ENCODE measurements at regions not wholly inside any gene's neighbourhood (a gene's known extent, or its start where the extent isn't known, plus 50 kb on each side); places are given as distances from the start of the nearest gene placed in this dataset.

DNA sequence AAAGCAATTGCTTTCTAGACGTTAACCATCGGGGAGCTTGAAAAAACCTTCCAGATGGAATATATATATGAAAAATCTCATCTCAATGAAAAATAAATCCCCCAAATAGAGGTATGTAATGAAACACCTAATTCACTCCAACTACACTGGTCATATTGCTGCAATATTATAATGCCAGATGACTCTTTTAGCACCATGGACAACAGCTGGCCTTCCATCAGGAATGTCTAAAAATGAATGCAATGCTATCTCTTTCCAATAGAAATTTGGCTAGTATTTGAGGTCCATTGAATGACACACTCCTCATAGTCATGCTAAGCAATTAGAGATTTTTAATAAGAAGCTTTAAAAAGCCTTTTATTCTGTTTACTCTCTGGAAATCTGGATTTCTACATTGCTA is 340.2 kb upstream of the BRINP1 start:
- DNase-seq (ENCODE audit: low read depth) = no peak
- TF ChIP-seq, protein P1, sequence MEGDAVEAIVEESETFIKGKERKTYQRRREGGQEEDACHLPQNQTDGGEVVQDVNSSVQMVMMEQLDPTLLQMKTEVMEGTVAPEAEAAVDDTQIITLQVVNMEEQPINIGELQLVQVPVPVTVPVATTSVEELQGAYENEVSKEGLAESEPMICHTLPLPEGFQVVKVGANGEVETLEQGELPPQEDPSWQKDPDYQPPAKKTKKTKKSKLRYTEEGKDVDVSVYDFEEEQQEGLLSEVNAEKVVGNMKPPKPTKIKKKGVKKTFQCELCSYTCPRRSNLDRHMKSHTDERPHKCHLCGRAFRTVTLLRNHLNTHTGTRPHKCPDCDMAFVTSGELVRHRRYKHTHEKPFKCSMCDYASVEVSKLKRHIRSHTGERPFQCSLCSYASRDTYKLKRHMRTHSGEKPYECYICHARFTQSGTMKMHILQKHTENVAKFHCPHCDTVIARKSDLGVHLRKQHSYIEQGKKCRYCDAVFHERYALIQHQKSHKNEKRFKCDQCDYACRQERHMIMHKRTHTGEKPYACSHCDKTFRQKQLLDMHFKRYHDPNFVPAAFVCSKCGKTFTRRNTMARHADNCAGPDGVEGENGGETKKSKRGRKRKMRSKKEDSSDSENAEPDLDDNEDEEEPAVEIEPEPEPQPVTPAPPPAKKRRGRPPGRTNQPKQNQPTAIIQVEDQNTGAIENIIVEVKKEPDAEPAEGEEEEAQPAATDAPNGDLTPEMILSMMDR (IDR thresholded peaks at IDR 0.05; ENCODE audit: insufficient read depth, low read length, poor library complexity, severe bottlenecking) = no peak
- Histone ChIP-seq H3K27me3 (ENCODE audit: control insufficient read depth, insufficient read depth, low read length) (no peaks in the 10 kb centered on the region), H3K4me3 (ENCODE audit: low read depth, low read length) (no peak overlapping the region), H3K36me3 (ENCODE audit: control insufficient read depth, insufficient read depth, low read length) (no peaks in the 10 kb centered on the region)

DNA sequence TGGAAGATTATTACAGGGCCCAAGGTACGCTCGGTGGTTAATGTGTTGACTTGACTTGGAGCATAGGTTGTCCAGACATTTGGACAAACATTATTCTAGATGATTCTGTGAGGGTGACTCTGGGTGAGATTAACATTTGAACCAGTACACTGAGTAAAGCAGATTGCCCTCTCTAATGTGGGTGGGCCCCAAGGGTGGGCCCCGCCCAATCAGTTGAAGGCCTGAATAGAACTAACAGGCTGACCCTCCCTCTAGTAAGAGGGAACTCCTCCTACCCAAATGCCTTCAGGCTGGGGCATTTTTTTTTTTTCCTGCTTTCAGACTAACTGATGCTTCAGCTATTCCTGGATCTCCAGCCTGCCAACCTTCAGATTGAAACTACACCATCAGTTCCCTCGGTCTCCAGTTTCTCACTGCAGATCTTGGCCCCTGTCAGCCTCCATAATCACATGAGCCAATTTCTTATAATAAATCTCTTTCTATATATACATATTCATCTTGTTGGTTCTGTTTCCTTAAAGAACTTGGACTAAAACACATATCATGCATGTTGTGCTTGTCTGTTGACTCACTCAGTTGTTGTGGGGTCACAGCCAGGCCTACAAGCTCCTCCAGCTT is 338.1 kb upstream of the BRINP1 start:
- no peak overlapping the region for H3K4me3 ChIP-seq (ENCODE audit: low read depth, low read length)
- no peaks in the 10 kb centered on the region for H3K36me3 ChIP-seq (ENCODE audit: control insufficient read depth, insufficient read depth, low read length)
- H3K27me3 ChIP-seq (ENCODE audit: control insufficient read depth, insufficient read depth, low read length) = no peaks in the 10 kb centered on the region
- DNase-seq (ENCODE audit: low read depth) = no peak
- TF ChIP-seq, protein P1 (IDR thresholded peaks at IDR 0.05; ENCODE audit: insufficient read depth, low read length, poor library complexity, severe bottlenecking) = no peak

GRCh38 chr9:119701651-119702050 is 332.4 kb upstream of the BRINP1 start:
- Histone ChIP-seq H3K36me3 (ENCODE audit: control insufficient read depth, insufficient read depth, low read length) (no peaks in the 10 kb centered on the region), H3K27me3 (ENCODE audit: control insufficient read depth, insufficient read depth, low read length) (no peaks in the 10 kb centered on the region), H3K4me3 (ENCODE audit: low read depth, low read length) (no peak overlapping the region)
- no peak for DNase-seq (ENCODE audit: low read depth)
- TF ChIP-seq, protein P1 (IDR thresholded peaks at IDR 0.05; ENCODE audit: insufficient read depth, low read length, poor library complexity, severe bottlenecking) = no peak

GRCh38 chr9:119698535-119698934 is 329.3 kb upstream of the BRINP1 start:
- no peak overlapping the region for H3K4me3 ChIP-seq (ENCODE audit: low read depth, low read length)
- no peaks in the 10 kb centered on the region for H3K27me3 ChIP-seq (ENCODE audit: control insufficient read depth, insufficient read depth, low read length)
- DNase-seq (ENCODE audit: low read depth) = no peak
- H3K36me3 ChIP-seq (ENCODE audit: control insufficient read depth, insufficient read depth, low read length) = no peaks in the 10 kb centered on the region
- TF ChIP-seq, protein P1 (IDR thresholded peaks at IDR 0.05; ENCODE audit: insufficient read depth, low read length, poor library complexity, severe bottlenecking) = no peak

DNA sequence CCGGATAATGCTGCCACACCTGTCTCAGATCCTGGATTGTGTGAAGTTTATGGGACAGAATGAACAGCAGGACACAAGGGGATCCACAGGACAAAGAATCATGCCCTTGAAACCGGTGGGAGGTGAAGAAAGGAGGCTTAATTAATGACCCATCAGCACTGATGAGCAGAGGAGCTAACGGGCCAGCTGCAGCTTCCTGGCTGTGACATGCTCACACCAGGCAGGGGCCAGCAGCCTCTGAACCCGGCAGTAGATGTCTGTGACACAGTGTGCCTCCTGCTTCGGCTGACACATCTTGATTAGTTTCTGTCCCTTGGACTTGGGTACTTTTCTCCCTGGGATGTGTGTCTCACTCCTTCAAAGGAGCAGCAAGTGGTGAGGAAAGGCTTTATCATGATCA is 328.8 kb upstream of the BRINP1 start:
- Histone ChIP-seq H3K36me3 (ENCODE audit: control insufficient read depth, insufficient read depth, low read length) (no peaks in the 10 kb centered on the region), H3K27me3 (ENCODE audit: control insufficient read depth, insufficient read depth, low read length) (no peaks in the 10 kb centered on the region), H3K4me3 (ENCODE audit: low read depth, low read length) (no peak overlapping the region)
- no peak for DNase-seq (ENCODE audit: low read depth)
- TF ChIP-seq, protein P1 (IDR thresholded peaks at IDR 0.05; ENCODE audit: insufficient read depth, low read length, poor library complexity, severe bottlenecking) = no peak

- Histone ChIP-seq H3K27me3 (ENCODE audit: control insufficient read depth, insufficient read depth, low read length) (no peaks in the 10 kb centered on the region), H3K36me3 (ENCODE audit: control insufficient read depth, insufficient read depth, low read length) (no peaks in the 10 kb centered on the region), H3K4me3 (ENCODE audit: low read depth, low read length) (no peak overlapping the region)
- TF ChIP-seq, protein P1 (IDR thresholded peaks at IDR 0.05; ENCODE audit: insufficient read depth, low read length, poor library complexity, severe bottlenecking) = no peak
- no peak for DNase-seq (ENCODE audit: low read depth)
Observed at GRCh38 chr9:119689879-119690278, 320.6 kb upstream of the BRINP1 start.

Data from kidney epithelial cell (primary cell).